OCI-LY7 (cell line): ENCODE measurements at regions not wholly inside any gene's neighbourhood (a gene's known extent, or its start where the extent isn't known, plus 50 kb on each side); places are given as distances from the start of the nearest gene placed in this dataset.

Source experiments
- EZH2phosphoT487 ChIP-seq: fragments of 200-600 bp; sonication (generic); IDR thresholded peaks from 2 replicates; pipeline ENCODE4 v1.6.1; 2018; ENCODE audit warnings: low read depth, borderline replicate concordance, mild to moderate bottlenecking, mixed run types, antibody characterized with exemption, low read length, moderate library complexity, mixed read lengths
- TF ChIP-seq, protein P1 (sequence below): fragments of 200-600 bp; sonication (generic); conservative IDR thresholded peaks from 2 replicates; pipeline ENCODE4 v1.5.1; 2014; ENCODE audit warnings: mild to moderate bottlenecking, antibody characterized with exemption, low read length, moderate library complexity, mixed read lengths

DNA sequence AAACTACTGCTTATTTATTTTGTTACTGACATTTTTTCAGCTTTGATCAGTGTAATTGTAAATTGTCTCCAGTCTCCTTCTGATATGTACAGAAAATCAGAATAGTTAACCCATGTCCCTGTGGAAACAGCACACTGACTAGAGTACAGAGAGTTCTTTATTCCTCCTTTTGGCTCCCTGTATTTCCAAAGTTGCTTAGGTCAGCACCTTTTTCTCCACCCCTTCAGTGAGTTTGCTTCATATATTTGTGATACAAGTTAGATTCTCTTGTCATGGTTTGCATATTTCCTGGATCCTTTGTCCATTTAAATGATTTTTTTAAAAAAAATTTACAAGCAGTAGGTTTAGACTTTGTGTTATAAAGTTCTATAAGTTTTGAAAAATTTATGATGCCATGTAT, 2051.1 kb upstream of the LRRTM1 start:
- TF ChIP-seq, protein P1, sequence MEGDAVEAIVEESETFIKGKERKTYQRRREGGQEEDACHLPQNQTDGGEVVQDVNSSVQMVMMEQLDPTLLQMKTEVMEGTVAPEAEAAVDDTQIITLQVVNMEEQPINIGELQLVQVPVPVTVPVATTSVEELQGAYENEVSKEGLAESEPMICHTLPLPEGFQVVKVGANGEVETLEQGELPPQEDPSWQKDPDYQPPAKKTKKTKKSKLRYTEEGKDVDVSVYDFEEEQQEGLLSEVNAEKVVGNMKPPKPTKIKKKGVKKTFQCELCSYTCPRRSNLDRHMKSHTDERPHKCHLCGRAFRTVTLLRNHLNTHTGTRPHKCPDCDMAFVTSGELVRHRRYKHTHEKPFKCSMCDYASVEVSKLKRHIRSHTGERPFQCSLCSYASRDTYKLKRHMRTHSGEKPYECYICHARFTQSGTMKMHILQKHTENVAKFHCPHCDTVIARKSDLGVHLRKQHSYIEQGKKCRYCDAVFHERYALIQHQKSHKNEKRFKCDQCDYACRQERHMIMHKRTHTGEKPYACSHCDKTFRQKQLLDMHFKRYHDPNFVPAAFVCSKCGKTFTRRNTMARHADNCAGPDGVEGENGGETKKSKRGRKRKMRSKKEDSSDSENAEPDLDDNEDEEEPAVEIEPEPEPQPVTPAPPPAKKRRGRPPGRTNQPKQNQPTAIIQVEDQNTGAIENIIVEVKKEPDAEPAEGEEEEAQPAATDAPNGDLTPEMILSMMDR = no peak
- TF ChIP-seq EZH2phosphoT487 = no peak
